Kidney capillary endothelial cell (primary cell): ENCODE measurements at regions not wholly inside any gene's neighbourhood (a gene's known extent, or its start where the extent isn't known, plus 50 kb on each side); places are given as distances from the start of the nearest gene placed in this dataset.
A peak's percentile ranks its signal among the peaks of the same experiment; 100 is the strongest.

Experiments used
- DNase-seq: peaks from one replicate; pipeline ENCODE4 v3.0.0-alpha.2; 2018; ENCODE audit warnings: low spot score

DNA sequence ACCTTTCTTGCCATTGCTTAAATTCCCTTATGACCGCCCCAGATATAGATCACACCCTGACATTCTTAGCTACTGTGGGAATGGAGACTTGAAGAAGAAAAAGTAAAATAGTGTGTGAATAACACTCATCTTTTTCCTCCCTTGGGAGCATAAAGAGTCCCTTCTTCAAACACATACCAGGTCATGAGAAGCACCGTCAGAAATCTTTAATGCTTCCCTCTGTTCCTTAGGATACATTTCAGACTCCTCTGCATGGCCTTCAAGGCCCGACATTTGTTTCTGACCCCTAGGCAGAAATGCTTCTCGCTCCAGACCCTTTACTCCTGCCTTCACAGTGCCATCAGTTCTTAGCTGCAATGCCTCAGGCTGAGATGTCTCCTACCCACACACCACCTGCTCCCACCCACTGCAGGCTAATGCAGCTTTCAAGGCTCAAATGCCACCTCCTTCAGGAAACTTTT, 143.8 kb upstream of the IL12A start:
- no peak for DNase-seq

- no peak for DNase-seq
These were observed 142.9 kb upstream of the IL12A start for GRCh38 chr3:159845737-159846136.

- no peak for DNase-seq
These were observed 142.4 kb upstream of the IL12A start for GRCh38 chr3:159846255-159846654.

DNA sequence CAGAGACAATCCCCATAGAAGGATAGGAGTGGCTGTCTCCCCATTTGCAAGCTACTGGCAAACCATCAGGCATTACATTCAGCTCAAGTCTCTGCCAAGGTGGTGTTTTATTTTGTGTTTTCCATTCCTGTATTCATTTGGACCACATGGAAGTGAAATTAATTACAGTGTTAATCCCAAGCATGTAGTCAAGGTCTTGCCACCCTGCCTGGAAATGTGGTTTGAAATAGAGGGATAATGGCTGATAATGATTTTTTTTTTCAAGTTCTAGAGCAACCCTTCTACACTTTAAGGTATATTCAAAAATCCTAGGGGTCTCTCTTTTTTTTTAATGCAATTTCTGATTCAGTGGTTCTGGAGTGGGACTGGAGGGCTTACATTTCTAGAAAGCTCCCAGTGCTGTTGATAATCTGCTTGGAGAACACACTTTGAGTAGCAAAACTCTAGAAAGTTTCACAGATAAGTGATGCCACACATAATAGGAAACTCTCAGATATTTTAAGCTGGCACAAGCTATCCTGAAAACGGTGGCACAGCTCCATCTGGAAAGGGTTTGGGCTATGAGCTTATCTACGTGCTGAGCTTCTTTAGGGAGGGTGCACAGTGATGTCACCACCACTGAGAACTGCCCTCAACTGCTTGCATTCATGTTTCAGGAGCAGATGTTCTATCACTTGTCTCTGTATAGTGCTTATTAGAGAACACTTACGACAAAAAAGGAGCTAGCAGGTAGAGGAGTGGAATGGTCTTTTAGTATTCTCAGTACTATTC, 140.1 kb upstream of the IL12A start:
- DNase-seq, result no peak

DNA sequence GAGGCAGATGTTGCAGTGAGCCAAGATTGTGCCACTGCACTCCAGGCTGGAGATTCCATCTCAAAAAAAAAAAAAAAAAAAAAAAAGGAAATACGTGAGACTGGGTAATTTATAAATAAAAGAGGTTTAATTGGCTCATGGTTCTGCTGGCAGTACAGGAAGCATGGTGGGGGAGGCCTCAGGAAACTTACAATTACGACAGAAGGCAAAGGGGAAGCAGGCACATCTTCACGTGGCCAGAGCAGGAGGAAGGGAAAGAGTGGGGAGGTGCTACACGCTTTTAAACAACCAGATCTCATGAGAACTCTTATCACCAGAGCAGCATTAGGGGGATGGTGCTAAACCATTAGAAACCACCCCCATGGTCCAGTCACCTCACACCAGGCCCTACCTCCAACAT, 138.2 kb upstream of the IL12A start:
- DNase-seq, result no peak

DNA sequence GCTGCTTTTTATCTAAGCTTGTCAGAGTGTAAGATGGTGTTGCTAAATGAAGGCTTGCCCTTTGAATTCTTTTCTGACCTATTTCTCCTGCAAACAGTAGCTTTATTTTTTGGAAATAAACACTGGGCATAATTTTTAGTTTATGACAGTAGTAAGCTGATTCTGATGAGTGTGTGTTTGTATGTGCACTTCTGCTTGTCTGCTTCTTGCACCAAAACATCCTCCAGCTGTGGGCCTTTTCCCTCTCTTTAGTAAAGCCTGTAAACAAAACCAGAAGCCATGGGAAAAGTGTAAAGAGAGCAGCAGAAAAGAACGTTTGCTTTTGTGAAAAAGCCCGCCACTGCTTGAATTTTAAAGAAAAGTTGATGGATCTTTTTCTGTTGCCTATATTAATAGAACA, 136.4 kb upstream of the IL12A start:
- DNase-seq, result no peak

DNA sequence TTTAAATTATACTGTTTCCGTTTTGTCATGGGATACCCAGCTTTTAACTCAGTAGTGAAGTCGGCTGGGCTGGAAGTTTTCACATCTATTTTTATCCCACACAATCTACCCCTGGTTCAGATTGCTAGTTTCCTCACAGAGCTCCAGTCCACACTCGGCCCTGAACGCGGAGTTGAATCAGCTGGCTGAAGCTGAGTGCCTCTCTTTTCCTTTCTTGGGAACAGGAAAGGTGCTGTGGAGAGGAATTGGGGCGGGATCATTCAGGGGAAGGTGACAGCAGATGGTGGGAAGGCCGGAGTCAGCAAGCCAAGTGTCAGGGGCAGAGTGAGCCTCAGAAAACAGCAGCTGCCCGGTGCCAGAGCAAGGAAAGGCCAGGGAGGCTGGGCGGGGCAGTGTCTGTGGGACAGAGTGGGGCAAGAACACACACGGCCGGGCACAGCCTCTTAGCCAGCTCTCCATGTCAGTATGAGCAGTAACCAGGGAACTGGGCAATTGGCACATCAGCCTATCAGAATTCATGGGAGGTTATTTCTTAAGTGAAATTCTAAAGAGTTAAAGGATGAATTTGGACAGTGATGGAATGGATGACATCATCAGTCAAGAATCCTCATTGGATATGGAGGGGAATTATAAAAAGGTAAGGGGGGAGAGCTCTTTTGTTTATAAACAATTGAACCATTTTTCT, 135.7 kb upstream of the IL12A start:
- no peak for DNase-seq

DNA sequence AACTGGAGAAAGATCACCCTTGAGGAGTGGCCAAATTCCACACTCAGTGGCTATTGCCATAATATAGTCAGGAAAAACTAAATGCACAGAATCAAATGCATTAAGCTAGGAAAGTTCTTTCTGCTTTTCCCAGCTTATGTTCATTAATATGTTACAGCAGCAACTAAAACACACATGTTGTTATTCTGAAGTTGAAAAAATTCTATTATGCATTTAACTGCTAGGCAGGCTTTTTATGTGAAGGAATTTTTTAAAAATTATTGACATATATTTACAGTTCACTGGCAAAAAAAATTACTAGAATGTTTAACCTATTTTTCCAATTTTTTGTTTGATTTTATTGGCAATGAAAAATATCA, 135.2 kb upstream of the IL12A start:
- DNase-seq, result no peak

DNA sequence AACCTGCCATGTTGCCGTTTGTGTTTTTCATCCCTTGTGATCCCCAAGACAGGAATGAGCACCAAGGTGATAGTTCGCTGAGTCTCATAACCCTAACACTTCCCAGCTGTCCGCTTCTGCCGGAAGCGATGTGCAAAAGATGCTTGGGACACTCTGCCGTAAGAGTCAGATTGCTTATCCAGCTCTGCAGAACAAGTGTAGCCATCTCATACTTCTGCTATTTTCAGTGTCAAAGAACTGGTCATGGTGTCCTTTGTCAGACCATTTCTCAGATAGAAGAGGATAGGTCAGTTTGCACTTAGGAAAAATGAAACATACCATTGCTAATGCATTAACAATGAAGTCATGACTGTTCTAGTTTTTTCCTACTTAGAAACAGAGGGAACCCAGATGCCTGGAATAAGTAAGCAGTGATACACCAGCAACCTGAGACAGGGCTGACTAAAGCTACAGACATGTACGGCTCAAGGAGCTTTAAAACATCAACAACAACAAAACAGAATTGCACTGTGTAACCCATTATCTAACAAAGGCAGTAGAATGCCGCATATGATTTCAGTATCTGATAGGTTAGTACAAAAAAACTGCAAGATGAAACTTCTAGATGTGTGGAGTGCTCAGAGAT, 134.0 kb upstream of the IL12A start:
- peak; percentile 95 for DNase-seq

DNA sequence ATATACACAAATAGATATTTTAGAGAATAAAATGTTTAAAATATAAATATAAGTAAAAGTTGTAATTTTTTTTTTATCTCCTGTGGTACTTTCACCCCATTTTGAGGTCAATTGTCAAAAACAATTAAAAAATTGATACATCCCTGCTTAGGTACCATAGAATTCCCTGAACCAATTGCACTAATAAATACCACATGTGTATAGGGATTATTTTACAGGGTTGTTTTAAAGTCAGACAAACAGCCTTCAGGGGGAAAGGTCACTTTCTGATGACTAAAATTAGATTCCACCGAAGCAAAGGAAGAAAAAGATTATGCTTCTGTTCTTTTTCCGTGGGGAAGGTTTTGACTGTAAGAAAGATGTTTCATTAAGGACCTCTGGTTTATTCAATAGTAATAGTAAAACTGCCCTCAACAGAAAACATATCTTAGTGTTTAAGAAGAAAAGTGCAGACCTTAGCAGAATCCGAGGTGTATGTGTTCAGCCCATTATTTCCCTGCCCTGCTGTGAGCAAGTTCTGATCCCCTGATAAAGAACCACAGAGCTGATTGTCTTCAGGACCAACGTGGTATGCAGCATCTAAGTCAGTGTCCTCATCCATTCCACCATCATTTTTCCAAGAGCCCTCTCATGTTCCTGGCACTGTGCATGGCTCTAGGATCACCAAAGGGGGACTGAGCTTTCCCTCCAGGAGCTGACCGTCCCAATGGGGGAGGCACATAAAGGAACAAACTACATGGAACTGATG, 132.9 kb upstream of the IL12A start:
- DNase-seq, result no peak

DNA sequence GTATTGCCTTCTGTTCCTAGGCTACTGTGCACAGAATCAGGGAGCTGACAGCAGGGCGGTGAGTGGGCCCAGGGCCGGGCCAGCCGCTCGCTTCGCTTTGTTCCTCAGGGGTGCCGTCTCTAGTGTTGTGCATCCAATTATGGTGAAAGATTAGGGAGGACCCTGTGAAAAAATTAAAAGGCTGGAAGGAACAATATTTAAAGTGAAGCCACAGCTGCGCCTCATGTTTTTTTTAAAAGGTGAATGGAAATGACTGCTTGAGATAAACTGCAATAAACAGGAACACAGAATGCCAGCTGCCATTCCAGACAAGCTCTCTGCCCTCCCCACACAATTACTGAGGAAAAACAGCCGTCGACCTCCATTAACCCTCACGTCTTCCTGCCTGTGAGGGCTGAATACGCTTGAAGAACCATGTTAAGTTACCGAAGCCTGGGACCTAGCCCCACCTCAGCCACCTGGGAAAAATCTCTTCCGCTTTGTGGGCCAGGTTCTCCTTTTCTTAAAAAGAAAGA, 132.0 kb upstream of the IL12A start:
- DNase-seq, result no peak

DNA sequence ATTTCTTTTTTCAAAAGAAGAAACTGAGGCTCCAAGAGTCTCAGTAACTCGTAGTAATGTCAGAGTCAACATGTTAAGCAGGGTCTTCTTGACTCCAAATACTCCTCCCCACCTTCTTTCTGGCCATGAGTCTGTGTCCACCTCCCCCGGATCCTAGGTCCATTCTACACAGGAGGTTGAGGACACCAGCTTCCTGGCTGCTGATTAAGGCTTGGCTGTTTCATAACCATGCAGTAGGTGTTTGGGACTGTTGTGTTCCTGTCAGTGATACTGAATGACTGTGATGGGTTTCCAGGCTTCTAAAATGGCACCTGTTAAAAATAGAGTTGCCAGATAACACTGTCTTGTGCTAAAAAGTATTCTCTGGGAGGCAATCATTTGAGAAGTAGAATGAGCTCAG, 130.8 kb upstream of the IL12A start:
- no peak for DNase-seq

DNA sequence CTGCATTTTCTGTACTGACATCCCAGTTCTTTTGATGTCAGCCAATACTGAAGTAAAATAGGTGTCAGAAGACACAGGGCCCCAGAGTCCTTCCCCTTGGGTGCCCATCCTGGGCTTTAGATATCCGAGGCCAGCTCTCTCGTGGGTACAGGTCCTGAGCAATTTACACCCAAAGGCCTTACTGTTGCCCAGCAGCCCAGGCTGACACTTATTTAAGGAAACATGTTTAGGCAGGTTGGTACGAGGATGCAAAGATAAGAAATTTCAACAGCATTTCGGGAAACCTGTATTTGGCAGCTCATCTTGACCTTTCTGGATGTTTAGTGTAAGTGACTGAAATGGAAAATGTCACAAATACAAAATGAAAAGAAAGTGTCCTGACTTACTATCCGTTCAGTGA, 130.0 kb upstream of the IL12A start:
- no peak for DNase-seq

DNA sequence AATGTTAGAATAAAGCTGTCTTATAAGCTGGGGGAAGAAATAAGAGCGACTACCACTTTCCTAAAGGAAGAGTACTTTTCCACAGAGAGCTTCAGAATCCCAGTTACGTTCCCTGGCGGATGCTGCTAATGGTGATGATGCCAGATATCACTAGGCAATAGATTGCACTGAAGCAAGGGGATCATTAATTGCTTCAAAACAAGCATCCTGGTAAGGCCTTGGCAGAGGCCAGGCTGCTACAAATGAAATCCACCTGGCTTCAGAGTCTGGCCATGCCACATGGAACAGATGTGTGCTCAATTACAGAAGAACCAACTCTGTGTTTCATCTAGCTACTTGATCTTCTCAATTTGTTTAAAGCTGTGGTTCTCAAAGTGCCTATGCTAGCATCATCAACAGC, 129.2 kb upstream of the IL12A start:
- no peak for DNase-seq

- no peak for DNase-seq
These were observed 128.8 kb upstream of the IL12A start for GRCh38 chr3:159859836-159860235.

DNA sequence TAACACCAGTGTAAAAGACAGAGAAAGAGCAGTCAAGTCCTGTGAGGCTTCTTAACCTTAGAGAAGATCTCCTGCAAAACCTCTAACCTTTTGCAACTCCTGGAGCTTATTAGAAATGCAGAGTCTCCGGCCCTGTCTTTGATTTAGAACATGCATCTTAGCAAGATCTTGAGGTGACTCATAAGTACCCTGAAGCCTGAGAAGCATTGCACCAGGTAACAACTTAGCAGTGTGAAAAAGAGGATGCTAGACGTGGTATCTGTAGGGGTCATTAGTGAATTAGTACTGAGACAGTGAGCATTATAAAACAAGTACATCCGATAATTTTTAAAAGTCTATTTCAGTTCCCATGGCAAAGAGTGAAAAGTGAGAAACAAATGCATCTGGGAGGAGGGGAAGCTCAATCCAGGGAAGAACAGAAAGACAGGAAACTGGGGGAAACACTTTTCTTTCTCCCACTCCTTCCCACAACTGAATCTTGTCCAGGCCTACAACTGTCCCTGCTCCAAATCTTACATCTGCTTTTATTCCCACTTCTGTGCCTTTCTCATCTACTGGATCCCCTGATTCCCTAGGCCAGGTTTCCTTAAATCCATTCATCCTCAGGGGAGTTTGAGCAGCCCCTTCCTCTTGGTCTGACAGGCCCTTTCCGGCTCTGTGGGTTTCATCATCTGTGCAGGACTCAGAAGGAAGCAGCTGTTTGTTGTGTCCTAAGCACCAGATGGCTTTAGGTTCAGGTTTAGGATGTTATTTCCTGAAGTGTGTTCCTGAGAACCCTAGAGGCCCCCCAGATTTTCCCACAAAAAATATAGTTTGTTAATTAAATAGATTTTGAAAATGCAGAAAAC, 128.1 kb upstream of the IL12A start:
- DNase-seq, result no peak

DNA sequence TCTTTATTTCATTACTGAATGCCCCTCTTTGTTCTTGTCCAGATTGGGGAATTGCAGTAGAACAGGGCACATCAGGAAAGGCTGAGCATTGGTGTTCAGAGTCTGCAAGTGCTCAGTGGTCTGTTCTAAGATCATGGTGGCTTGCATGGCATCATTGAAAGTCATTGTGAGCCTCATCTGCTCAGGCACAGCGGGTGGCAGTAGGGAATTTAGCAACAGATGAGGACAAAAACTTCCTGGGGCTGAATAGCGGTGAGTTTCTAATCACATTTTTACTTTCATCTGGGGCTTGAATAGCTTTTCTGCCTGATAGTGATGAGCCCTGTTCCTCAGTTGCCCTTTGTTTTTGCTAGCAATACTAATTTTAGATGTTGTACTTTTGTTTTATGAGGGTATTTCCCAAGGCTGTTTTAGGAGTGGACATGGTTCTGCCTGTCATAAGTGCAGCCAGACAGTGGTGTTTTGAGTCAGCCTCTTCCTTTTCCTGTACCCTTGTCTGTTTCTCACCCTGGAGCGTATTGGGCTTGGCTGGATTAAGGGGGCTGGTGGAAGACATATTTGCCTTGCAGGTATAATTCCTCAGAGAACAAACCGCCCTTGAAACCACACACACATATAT, 127.2 kb upstream of the IL12A start:
- DNase-seq, result no peak

- no peak for DNase-seq
These were observed 123.5 kb upstream of the IL12A start for GRCh38 chr3:159865041-159865579.

- DNase-seq, result no peak
These were observed 122.4 kb upstream of the IL12A start for GRCh38 chr3:159866201-159866746.

GRCh38 chr3:159867372-159867771, 121.3 kb upstream of the IL12A start:
- no peak for DNase-seq
